GM12878 (cell line): ENCODE measurements at regions not wholly inside any gene's neighbourhood (a gene's known extent, or its start where the extent isn't known, plus 50 kb on each side); places are given as distances from the start of the nearest gene placed in this dataset.

ENCODE experiments used
- ATAC-seq: fragments of 200-7000 bp; cut with Tn5 transposase; 3 replicates; pipeline ENCODE4 v1.9.1; 2020; ENCODE audit warnings: mild to moderate bottlenecking, moderate library complexity
- BruUV-seq: library from RNA; stranded (reverse); fragments of 400-500 nt; replicated peaks from 2 replicates; lab custom pipeline; 2021; lab: Mats Ljungman, UMichigan
- CTCF ChIA-PET: fragments of 300-600 bp; sonication (Branson Sonifier 250); formaldehyde crosslinking; extraction: SDS; loops from one replicate; lab custom pipeline; 2021; ENCODE audit warnings: inconsistent platforms; lab: Yijun Ruan, JAX
- POLR2A ChIA-PET: fragments of 350-600 bp; formaldehyde crosslinking; extraction: SDS; loops from one replicate; lab custom pipeline; 2021; ENCODE audit warnings: inconsistent platforms; lab: Charles Lee
- RAD21 ChIA-PET: fragments of 300-600 bp; sonication (Branson Sonifier 250); formaldehyde crosslinking; loops from one replicate; lab custom pipeline; 2023; ENCODE audit warnings: antibody characterized with exemption; ENCODE audit not compliant: unreplicated experiment; lab: Charles Lee
- SMC1A ChIA-PET: fragments of 300-600 bp; sonication (Branson Sonifier 250); formaldehyde crosslinking; loops from one replicate; lab custom pipeline; 2023; ENCODE audit not compliant: unreplicated experiment, uncharacterized antibody; lab: Charles Lee
- DNase-seq: peaks from one replicate; pipeline ENCODE4 v3.0.0-alpha.2; 2011; ENCODE audit warnings: low read depth, low spot score
- FAIRE-seq: peaks from 3 replicates; lab custom pipeline; 2011; peaks lifted over from hg19 to GRCh38; lab: Jason Lieb, UNC
- H2AFZ ChIP-seq: 2 replicates; pipeline ENCODE4 v1.6.0; 2011; ENCODE audit warnings: low read depth, low read length, control low read depth; ENCODE audit not compliant: control insufficient read depth
- H3K27ac ChIP-seq: 2 replicates; pipeline ENCODE4 v1.5.1; 2011; ENCODE audit warnings: control low read depth; ENCODE audit not compliant: control insufficient read depth, insufficient read depth
- H3K27me3 ChIP-seq, 2 experiments: replicated peaks in 1 of 2; 2 replicates each; pipeline versions ENCODE4 v1.6.0 to v1.6.1; 2011; ENCODE audit warnings: low read length in 1 of 2; ENCODE audit not compliant: control insufficient read depth in 2 of 2, insufficient read depth in 2 of 2
- H3K36me3 ChIP-seq, 2 experiments: 2 replicates each; pipeline ENCODE4 v1.5.1; 2011; ENCODE audit warnings: low read length in 1 of 2; ENCODE audit not compliant: control insufficient read depth in 2 of 2, insufficient read depth in 2 of 2
- H3K4me1 ChIP-seq: 2 replicates; pipeline ENCODE4 v1.6.1; 2011; ENCODE audit warnings: mild to moderate bottlenecking, low read length, moderate library complexity, mixed read lengths; ENCODE audit not compliant: control insufficient read depth, insufficient read depth
- H3K4me2 ChIP-seq: 2 replicates; pipeline ENCODE4 v1.6.0; 2011; ENCODE audit warnings: control low read depth; ENCODE audit not compliant: control insufficient read depth, insufficient read depth
- H3K4me3 ChIP-seq: fragments of 200-600 bp; sonication (generic); 2 replicates; pipeline ENCODE4 v1.5.1; 2016
- H3K79me2 ChIP-seq: 2 replicates; pipeline ENCODE4 v1.6.0; 2011; ENCODE audit warnings: low read length; ENCODE audit not compliant: control insufficient read depth, insufficient read depth
- H3K9ac ChIP-seq: 2 replicates; pipeline ENCODE4 v1.8.0; 2011; ENCODE audit warnings: low read length, control low read depth, mixed read lengths; ENCODE audit not compliant: control insufficient read depth, insufficient read depth
- H3K9me3 ChIP-seq: replicated peaks from 3 replicates; pipeline ENCODE4 v1.5.1; 2011; ENCODE audit warnings: mild to moderate bottlenecking, low read length; ENCODE audit not compliant: control insufficient read depth, insufficient read depth
- H4K20me1 ChIP-seq: 2 replicates; pipeline ENCODE4 v1.6.0; 2011; ENCODE audit not compliant: control insufficient read depth, insufficient read depth
- ASH2L ChIP-seq: fragments of 300-600, 200-600 bp; sonication (generic); IDR thresholded peaks from 2 replicates; pipeline ENCODE4 v1.6.1; 2017; ENCODE audit warnings: low read depth, mild to moderate bottlenecking, borderline replicate concordance
- BACH1 ChIP-seq: fragments of 450-650 bp; IDR thresholded peaks from 2 replicates; pipeline ENCODE4 v1.6.1; 2017; ENCODE audit warnings: mild to moderate bottlenecking, borderline replicate concordance
- DPF2 ChIP-seq: fragments of 450-650 bp; IDR thresholded peaks from 2 replicates; pipeline ENCODE4 v1.6.1; 2017; ENCODE audit warnings: mild to moderate bottlenecking
- FOS ChIP-seq: IDR thresholded peaks from 3 replicates; pipeline ENCODE4 v1.6.1; 2011; ENCODE audit warnings: borderline replicate concordance; ENCODE audit not compliant: insufficient read length; ENCODE audit errors: extremely low read depth
- HDGF ChIP-seq: fragments of 450-650 bp; IDR thresholded peaks from 2 replicates; pipeline ENCODE4 v1.6.1; 2016; ENCODE audit warnings: antibody characterized with exemption
- NR2F1 ChIP-seq: fragments of 450-650 bp; conservative IDR thresholded peaks from 2 replicates; pipeline ENCODE4 v1.6.1; 2017; ENCODE audit warnings: mild to moderate bottlenecking
- PAX5 ChIP-seq: IDR thresholded peaks from 2 replicates; pipeline ENCODE4 v1.6.1; 2011; ENCODE audit warnings: low read depth, low read length, borderline replicate concordance
- POLR2AphosphoS2 ChIP-seq: IDR thresholded peaks from 2 replicates; pipeline ENCODE4 v1.6.1; 2011; ENCODE audit warnings: low read depth, mild to moderate bottlenecking, low read length, improper control_type of control experiment, moderate library complexity
- SIX5 ChIP-seq: IDR thresholded peaks from 2 replicates; pipeline ENCODE4 v1.6.1; 2011; ENCODE audit warnings: mild to moderate bottlenecking, low read depth, low read length, moderate library complexity; ENCODE audit not compliant: severe bottlenecking
- SRF ChIP-seq, 2 experiments: IDR thresholded peaks; 2 replicates each; pipeline ENCODE4 v1.6.1; 2011; ENCODE audit warnings: low read depth in 2 of 2, low read length in 2 of 2, mild to moderate bottlenecking in 1 of 2, moderate library complexity in 1 of 2
- STAT3 ChIP-seq: IDR thresholded peaks from 2 replicates; pipeline ENCODE4 v1.6.1; 2011; ENCODE audit warnings: low read depth, low read length, improper control_type of control experiment
- TAF1 ChIP-seq: IDR thresholded peaks from 2 replicates; pipeline ENCODE4 v1.6.1; 2011; ENCODE audit warnings: mild to moderate bottlenecking, low read depth, low read length, borderline replicate concordance
- ZNF24 ChIP-seq: fragments of 450-650 bp; IDR thresholded peaks from 2 replicates; pipeline ENCODE4 v1.6.1; 2017; ENCODE audit warnings: antibody characterized with exemption, mild to moderate bottlenecking
- WGBS: methylation state at CpG from one replicate; pipeline ENCODE4 v1.1.6; 2016; ENCODE audit warnings: low lambda C conversion rate; ENCODE audit not compliant: insufficient replicate concordance, insufficient coverage; ENCODE audit errors: missing lambda C conversion rate; 5-methylcytosine and 5-hydroxymethylcytosine counted together
- in situ Hi-C: fragments of 300-500 bp; cut with MboI; formaldehyde crosslinking; loops from 9 replicates; pipeline ENCODE4 v1.14.3; 2018; ENCODE audit warnings: mixed read lengths
- intact Hi-C: fragments of 100-400 bp; cut with micrococcal nuclease; formaldehyde crosslinking; loops from one replicate; pipeline ENCODE4 v1.14.2; 2022; ENCODE audit not compliant: unreplicated experiment
- TF ChIP-seq, protein P1 (sequence below): IDR thresholded peaks from 2 replicates; pipeline ENCODE4 v1.6.1; 2012; ENCODE audit warnings: mild to moderate bottlenecking, low read depth, low read length

DNA sequence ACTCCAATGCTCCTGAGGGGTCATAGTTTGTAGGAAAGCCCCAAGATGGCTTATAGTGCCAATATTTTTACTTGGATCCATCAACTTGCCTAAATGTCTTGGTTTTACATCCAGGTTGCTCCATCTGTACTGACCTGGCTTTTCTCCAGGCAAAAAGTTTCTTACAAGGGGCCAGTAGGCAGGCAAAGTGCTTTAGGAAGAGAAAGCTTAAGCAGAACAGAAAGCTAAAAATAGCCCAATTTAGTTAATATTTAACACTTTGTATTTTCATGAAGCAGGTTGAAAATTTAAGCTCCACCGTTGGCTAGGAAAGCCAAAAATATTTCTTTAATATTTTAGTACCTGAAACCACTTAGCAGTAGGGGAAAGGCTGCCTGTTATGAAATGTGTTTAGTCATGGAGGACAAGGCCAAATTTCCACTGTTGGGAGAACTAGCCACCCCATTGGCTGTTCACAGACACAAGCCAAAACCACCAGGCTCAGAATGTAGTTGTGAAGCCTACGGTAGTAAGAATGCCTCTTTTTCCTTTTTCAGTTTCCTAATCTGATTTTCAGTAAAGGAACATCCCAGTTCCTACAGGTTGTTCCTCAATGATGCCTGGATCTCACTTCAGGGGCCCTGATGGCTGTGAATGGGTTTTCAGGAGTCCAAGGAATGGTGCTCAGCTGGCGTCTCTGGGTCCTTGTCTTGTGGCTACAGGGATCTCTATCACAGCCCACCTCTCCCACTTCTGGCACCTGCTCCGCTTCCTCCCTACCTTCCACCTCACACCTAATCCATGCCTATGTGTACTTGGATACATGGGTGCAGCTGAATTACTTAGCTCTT lies 324.8 kb downstream of the PMP22 start:
- H3K4me1 ChIP-seq: no peaks in the 10 kb centered on the region
- ChIA-PET RAD21 (no interaction called here), POLR2A (no interaction called here), SMC1A (no interaction called here), CTCF (interaction anchor here (2.3 kb wide), 1 partner anchor 14 kb away, joined by 12 read pairs; no protein-coding TSS in a partner anchor)
- WGBS: 31% methylated on average over 4 of the region's 4 CpGs
- in situ Hi-C loops (no loop called here), intact Hi-C loops (no loop called here)
- DNase-seq (no peak), ATAC-seq (no peak), FAIRE-seq (no peak)
- no peak overlapping the region for H3K4me2 ChIP-seq
- TF ChIP-seq STAT3: no peak
- TF ChIP-seq DPF2: no peak
- TF ChIP-seq, protein P1, sequence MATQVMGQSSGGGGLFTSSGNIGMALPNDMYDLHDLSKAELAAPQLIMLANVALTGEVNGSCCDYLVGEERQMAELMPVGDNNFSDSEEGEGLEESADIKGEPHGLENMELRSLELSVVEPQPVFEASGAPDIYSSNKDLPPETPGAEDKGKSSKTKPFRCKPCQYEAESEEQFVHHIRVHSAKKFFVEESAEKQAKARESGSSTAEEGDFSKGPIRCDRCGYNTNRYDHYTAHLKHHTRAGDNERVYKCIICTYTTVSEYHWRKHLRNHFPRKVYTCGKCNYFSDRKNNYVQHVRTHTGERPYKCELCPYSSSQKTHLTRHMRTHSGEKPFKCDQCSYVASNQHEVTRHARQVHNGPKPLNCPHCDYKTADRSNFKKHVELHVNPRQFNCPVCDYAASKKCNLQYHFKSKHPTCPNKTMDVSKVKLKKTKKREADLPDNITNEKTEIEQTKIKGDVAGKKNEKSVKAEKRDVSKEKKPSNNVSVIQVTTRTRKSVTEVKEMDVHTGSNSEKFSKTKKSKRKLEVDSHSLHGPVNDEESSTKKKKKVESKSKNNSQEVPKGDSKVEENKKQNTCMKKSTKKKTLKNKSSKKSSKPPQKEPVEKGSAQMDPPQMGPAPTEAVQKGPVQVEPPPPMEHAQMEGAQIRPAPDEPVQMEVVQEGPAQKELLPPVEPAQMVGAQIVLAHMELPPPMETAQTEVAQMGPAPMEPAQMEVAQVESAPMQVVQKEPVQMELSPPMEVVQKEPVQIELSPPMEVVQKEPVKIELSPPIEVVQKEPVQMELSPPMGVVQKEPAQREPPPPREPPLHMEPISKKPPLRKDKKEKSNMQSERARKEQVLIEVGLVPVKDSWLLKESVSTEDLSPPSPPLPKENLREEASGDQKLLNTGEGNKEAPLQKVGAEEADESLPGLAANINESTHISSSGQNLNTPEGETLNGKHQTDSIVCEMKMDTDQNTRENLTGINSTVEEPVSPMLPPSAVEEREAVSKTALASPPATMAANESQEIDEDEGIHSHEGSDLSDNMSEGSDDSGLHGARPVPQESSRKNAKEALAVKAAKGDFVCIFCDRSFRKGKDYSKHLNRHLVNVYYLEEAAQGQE: no peak
- TF ChIP-seq SRF (IDR thresholded peaks at IDR 0.05; ENCODE audit: low read depth in 2 of 2, low read length in 2 of 2): no peak
- no peak for TF ChIP-seq ASH2L
- no peak for TF ChIP-seq HDGF
- no peak for TF ChIP-seq ZNF24
- TF ChIP-seq BACH1: no peak
- TF ChIP-seq TAF1: no peak
- TF ChIP-seq POLR2AphosphoS2: no peak
- no peak for TF ChIP-seq SIX5
- no peak for TF ChIP-seq NR2F1
- no peak for TF ChIP-seq FOS
- no peak for TF ChIP-seq PAX5
- no TSS peak for BruUV-seq
- H3K9ac ChIP-seq: no peak overlapping the region
- no peaks in the 10 kb centered on the region for H3K79me2 ChIP-seq
- no peaks in the 10 kb centered on the region for H3K27me3 ChIP-seq
- H3K27ac ChIP-seq: no peak overlapping the region
- H2AFZ ChIP-seq: no peak overlapping the region
- H3K36me3 ChIP-seq: no peaks in the 10 kb centered on the region
- H3K4me3 ChIP-seq: no peak overlapping the region
- H4K20me1 ChIP-seq: no peaks in the 10 kb centered on the region
- H3K9me3 ChIP-seq: no peaks in the 10 kb centered on the region
